Umbilical cord (tissue), 1 donor: ENCODE measurements at regions not wholly inside any gene's neighbourhood (a gene's known extent, or its start where the extent isn't known, plus 50 kb on each side); places are given as distances from the start of the nearest gene placed in this dataset.
A peak's percentile ranks its signal among the peaks of the same experiment; 100 is the strongest.

ENCODE experiments used
- DNase-seq: peaks from one replicate; pipeline ENCODE4 v3.0.0-alpha.2; 2015; ENCODE audit warnings: low spot score

GRCh38 chr4:138665851-138666250, 349.7 kb upstream of the NOCT start:
- DNase-seq = no peak

- no peak for DNase-seq
These were observed 351.7 kb upstream of the NOCT start for GRCh38 chr4:138663883-138664282.

DNA sequence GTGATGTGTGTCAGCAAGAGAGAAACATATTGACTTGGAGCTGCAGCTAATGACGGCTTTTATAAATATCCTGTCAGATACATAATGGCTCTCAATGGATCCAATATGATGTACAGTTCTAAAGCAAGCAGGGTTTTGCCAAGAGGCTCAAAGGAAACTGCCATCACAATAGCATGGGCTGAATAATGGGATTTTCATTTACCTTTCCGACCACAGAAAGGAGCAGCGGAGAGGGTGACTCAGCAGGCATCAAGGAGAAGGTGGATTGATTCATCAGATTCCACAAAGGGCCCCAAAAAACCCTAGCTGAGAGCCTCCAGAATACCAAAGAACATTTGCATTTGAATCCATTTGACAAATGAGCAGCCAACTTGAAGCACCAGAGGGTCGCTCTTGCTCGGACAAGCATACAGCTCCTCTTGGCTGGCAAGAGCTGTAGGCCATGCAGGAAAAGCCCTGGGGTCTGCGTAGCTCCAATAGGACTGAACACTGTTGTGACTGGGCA, 355.7 kb upstream of the NOCT start:
- no peak for DNase-seq

DNA sequence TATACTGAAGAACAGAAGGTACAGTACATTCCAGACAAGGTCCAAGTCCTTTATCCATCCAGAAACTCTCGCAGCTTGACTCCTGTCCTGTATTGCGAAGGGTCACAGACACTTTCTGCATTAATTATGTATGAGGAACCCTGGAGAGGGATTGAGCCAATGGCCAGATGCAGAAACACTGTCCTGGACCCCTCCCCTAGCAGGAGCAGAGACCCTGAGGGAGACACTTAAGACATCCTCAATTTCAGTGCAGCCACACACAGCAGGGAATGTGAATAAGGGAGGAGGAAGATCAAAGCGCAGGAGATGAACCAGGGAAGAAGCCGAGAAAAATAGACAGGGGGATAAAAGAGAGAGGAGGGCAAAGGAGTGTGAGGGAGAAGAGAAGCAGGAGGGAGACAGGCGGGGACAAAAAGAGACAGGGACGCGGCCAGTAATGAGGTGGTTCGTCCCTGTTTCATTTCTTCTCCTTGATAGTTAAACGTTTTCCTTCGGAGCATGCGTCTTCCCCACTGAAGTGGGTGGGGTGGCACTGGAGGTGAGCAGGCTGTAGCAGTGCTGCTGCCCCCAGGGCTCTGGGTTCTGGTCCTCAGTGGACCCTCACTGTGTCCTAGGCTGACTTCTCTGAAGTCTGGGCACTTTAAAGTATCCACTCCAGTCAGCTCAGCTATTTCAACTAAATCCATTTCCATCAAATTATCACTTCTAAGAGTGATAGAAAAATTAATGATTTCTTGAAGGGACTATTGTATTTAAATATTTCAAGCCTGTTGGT, 356.4 kb upstream of the NOCT start:
- no peak for DNase-seq

DNA sequence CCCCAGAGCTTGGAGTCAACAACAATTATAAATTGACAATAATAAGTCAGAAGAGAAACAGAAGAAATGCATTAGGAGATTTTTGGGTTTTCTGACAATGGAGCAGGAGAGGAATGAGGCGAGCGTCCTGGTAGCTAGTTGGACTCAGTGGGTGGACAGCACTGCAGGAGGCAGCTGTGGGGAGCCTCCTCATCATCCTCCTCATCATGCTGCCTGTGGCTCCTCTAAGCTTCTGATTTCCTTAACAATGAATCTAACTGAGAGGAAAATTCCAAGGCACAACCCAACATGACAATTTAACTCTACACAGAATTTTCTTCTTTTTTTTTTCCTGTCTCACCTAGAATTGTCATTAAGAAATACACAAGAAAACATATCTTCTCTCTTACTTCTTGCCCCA, 357.1 kb upstream of the NOCT start:
- DNase-seq = no peak

DNA sequence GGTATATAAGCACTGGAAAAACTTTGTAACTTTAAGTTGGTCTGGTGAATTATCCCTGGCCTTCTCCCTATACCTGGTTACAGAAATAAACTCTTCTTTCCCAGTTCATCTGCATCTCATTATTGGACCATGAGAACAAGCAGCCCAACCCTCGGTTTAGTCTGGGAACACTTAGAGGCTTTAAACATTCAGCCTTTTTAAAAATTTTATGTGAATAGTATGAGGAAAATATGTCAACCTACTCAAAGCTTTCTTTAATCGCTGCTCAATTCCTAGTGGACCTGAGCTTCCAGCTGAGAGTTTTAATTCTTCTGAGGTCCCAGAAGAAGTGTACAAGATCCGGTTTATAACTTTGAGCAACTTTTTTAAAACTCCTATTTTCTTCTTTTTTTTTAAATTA, 358.6 kb upstream of the NOCT start:
- DNase-seq = no peak

GRCh38 chr4:138655985-138656384, 359.6 kb upstream of the NOCT start:
- no peak for DNase-seq

DNA sequence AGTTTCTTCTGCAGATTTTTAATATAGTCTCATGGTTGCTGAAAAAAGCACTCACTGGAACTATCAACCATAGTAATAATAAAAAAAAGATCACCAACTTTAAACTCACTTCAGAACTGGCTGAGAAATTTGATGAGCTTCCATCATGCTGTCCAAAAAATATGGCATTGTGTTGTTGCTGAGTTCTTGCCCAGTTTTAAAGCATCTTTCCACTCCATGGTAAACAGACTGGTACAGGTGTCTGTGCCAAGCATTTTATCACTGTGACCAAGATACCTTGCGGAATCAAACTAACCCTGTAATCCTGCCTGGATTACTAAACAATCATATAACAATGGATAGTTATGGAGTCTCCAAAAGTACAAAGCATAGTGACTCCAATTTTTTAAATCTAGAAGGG, 360.3 kb upstream of the NOCT start:
- DNase-seq = no peak

DNA sequence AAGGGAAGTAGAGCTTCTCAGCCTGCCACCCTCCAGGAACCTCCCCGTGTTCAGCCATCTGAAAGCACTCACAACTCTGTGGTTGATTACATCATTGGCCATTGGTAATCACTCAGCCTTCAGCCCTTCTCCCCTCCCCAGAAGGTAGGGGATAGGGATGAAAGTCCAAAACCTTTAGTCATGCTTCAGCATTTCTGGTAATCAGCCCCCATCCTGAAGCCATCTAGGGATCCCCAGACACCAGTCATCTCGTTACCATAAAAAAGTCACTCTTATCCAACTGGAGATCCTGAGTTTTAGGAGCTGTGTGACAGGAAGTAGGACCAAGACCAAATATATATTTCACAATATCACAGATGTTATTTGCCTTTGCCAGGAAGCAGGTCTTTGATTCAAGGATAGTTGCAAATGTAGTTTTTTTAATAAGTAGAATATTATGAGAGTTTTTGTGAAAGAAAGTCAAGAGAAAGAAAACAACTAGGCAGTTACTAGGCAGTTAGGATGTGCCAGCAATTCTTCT, 364.6 kb upstream of the NOCT start:
- no peak for DNase-seq

DNA sequence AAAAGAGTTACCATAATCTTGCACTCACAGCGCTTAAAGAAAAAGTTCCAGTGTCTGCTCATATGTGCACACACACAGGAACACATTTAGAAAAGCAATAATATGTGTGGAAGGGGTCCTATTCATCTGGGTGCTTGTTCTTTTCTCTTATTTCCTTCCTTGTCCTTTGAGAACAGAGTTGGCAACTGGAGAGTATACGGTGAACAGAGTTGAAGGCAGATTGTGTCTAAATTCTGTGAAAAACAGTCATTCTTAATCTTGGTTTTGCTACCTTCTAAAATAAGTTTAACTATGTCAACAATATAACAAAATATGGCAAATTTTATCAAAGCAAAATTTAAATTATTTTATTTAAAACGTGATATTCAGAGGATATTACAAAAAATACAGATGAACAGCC, 365.1 kb upstream of the NOCT start:
- DNase-seq = no peak

GRCh38 chr4:138647433-138647832, 368.1 kb upstream of the NOCT start:
- DNase-seq = no peak

- DNase-seq = no peak
These were observed 369.2 kb upstream of the NOCT start for GRCh38 chr4:138646383-138646782.

DNA sequence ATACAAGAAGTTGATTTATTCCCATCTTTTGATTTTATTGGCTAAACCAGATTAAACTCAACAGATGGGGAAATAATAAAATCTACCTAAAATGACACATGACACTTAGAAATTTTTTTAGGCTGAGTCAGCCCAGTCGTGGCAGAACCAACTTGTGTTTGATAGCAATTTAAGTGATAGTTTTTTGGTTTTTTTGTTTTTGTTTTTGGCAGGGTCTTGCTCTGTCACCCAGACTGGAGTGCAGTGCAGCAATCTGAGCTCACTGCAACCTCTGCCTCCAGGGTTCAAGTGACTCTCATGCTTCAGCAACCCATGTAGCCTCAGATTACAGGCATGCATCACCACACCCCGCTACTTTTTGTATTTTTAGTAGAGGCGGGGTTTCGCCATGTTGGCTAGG, 370.3 kb upstream of the NOCT start:
- DNase-seq = no peak

DNA sequence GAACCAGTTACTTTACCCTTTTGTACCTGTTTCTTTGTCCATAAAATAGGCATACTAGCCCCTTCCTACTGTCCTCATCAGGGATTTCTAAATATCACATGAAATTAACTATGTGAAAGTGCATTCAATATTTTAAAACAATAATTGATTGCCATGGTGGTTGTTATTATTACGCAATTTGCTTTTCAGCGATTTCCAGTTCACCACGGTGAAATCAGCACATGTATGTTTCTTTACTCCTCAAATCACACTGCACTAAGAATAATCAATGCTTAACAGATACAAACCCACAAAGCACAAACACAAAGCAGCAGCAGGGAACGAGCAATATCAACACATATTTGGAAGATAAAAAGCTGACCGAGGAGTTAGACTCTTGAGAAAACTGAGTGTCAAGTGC, 371.3 kb upstream of the NOCT start:
- DNase-seq = no peak

GRCh38 chr4:138643827-138644226, 371.8 kb upstream of the NOCT start:
- DNase-seq = peak; percentile 87

- DNase-seq = no peak
These were observed 376.4 kb upstream of the NOCT start for GRCh38 chr4:138639018-138639741.

- DNase-seq = no peak
These were observed 378.8 kb upstream of the NOCT start for GRCh38 chr4:138636781-138637180.

DNA sequence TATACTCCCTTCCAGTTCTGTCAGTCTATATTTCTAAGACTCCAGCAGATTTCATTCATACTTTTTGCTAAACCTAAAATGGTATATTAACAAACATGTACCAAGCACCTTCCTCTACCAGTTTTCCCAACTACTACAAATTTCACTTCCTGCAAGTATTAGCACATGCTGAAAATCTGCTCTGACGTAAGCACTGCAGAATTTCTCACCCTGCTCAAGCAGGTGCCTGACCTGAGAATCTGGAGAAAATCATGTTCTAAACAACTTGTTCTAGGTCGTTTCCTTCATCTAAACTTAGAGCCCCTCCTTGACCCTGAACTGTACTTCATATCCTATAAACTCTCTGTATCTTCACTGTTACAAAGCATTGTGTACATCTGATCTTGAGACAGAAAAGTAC, 380.7 kb upstream of the NOCT start:
- DNase-seq = no peak

DNA sequence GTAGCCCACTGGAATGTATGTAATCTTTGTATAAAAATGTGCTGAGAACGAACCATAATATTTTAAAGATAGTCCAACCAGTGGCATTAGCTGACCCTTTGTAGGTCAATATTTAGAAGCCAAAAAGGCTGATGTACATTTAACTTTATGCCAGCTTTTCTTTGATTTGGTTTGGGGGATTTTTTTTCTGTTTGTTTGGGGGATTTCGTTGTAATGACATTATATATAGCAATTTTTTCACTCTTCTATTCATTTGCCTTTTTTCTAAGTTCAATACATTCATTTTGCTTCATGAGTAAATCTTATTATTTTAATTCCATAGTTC, 382.0 kb upstream of the NOCT start:
- DNase-seq = no peak

DNA sequence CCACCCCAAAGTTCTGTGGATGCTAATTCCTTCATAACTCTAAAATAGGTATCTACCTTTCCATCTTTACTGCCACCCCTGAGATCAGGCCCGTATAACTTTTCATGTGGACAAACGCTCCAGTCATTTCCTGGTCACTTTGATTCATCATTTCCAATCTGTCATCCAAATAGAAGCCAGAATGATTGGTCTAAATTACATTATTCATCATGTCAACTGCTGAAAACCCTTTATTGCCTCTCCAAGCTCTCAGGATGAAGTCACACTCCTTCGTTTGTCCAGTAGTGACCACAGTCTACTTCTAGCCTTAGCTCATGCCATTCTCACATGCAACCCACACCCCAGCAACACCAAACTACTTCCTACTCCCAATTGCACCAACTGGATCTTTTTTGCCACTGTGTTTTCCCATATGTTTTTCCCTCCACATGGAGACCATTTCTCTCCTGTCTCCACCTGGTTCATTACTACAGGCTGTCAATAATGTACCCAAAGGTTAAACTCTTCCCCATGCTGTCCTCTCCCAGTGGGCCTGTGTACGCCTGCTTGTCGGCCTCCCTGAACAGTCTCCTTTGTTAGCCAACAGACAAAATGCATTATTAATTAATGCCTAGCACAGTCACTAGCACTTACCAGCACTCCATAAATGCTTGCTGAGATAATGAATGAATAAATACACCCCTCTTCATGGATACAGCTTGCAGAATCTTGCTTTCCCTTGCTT, 382.6 kb upstream of the NOCT start:
- DNase-seq = no peak

GRCh38 chr4:138630666-138631065, 384.9 kb upstream of the NOCT start:
- DNase-seq = no peak

GRCh38 chr4:138629669-138630068, 385.9 kb upstream of the NOCT start:
- DNase-seq = no peak
